A204.1 (cell line): ENCODE measurements at regions not wholly inside any gene's neighbourhood (a gene's known extent, or its start where the extent isn't known, plus 50 kb on each side); places are given as distances from the start of the nearest gene placed in this dataset.

Experiments used
- FAIRE-seq: peaks from 2 replicates; lab custom pipeline; 2012; peaks lifted over from hg19 to GRCh38; lab: Jason Lieb, UNC

DNA sequence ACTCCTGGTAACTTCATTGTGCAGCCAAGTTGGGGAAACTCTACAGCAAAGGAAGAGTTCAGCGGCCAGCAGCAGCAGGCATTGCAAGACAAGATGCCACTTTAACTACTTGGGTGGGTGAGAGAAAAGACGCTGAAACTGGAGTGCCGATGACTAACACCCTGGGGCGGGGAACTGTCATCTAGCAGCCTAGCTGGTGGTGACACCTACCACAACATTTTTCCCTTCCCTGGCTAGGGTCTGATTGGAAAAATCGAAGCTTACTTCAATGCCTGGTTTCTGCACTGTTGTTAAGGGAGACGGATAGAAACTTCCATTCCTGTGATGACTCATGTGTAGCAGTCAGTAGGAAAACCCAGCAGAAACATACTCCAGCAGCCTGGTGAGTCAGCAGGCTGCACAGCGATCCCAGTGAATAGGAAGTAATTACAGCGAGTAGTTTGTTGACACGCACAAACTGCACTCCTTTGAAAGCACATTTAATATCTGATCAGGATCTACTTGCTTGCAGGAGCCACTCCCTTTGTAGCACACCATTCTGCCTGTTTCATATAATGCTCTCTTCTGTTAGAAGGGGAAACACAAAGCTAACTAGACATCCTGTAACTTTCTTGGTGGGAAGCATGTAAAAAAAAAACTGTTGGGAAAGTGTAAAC is 62.1 kb upstream of the MAPRE2 start:
- FAIRE-seq, result peak; percentile 99

DNA sequence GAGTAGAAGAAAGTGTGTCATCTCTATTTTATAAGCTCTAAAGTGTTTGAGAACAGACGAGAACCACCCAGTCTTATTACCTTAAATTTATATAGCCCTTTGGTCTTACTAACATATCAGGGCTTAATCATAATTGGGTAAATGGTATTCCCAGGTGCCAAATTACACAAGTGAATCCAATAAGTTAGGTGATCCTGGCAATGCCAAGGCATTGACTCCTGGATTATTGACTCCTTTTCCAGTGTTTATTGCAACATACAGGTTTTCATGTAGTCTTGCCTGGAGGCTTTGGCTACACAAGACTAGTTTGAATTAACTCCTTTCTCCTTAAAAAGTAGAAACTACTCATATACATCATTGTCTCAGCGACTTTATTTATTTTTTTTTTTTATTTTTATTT is 59.7 kb upstream of the MAPRE2 start:
- FAIRE-seq, result no peak

DNA sequence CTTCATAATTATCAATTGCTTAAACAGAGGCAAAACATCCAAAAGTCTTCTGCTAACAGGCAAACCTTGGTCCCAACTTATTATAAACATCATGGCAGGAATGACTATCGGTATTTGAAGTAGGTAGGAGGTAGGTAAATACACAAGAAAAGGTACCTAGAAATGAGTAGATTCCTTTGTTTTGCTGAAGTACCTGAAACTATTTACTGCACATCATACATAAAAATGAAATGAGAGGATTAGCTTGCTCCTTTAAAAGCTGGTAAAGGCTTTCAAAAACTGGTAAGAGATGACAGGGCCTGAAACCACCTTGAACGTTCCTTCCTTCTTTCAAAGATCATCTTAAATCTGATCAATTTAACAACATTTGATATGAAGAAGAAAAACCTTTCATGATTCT is 55.2 kb upstream of the MAPRE2 start:
- no peak for FAIRE-seq

DNA sequence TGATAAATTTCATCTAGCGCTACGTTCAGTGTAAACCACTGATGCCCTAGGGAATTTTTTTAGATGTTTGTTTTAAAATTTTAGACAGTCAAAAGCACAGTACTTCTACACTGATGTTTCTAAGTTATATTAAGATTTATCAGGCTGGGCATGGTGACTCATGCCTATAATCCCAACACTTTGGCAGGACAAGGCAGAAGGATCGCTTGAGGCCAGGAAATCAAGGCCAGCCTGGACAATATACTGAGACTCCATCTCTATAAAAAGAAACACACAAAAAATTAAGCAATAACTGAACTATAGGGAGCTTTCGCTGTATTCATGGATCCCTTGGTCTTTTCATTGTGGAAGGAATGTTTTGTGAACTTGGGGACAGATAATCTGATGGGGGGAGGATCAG is 50.6 kb upstream of the MAPRE2 start:
- FAIRE-seq, result no peak

DNA sequence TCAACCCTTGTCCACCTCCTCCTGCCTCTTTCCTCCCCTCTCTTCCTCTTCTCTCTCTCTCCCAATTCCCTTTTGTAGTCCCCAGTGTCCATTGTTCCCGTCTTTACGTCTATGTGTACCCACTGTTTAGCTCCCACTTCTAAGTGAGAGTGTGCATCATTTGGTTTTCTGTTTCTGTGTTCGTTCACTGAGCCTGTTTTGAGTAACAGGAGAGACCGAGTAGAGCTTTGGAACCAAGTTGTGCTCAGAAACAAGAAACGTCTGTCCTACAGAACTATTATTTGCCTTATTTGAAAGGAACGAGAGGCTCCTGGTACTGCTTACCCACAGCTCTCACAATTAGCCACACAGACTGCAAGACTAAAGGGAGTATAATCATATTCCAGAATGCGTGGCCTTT is 50.1 kb upstream of the MAPRE2 start:
- no peak for FAIRE-seq
